ENCODE measurements at regions not wholly inside any gene's neighbourhood (a gene's known extent, or its start where the extent isn't known, plus 50 kb on each side); places are given as distances from the start of the nearest gene placed in this dataset.
"Not testable (repeated sequence)": the region's sequence is repeated elsewhere in the genome, so short reads cannot be mapped to it uniquely, and the experiment has no call there.

- TF ChIP-seq, protein P1, sequence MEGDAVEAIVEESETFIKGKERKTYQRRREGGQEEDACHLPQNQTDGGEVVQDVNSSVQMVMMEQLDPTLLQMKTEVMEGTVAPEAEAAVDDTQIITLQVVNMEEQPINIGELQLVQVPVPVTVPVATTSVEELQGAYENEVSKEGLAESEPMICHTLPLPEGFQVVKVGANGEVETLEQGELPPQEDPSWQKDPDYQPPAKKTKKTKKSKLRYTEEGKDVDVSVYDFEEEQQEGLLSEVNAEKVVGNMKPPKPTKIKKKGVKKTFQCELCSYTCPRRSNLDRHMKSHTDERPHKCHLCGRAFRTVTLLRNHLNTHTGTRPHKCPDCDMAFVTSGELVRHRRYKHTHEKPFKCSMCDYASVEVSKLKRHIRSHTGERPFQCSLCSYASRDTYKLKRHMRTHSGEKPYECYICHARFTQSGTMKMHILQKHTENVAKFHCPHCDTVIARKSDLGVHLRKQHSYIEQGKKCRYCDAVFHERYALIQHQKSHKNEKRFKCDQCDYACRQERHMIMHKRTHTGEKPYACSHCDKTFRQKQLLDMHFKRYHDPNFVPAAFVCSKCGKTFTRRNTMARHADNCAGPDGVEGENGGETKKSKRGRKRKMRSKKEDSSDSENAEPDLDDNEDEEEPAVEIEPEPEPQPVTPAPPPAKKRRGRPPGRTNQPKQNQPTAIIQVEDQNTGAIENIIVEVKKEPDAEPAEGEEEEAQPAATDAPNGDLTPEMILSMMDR (IDR thresholded peaks at IDR 0.05) = not testable (repeated sequence)
- TF ChIP-seq EP300, POLR2AphosphoS5, POLR2A (IDR thresholded peaks at IDR 0.05): not testable (repeated sequence)
Measured at GRCh38 chr2:16970948-16971347, 305.3 kb upstream of the CYRIA start.

All from sigmoid colon (tissue), 4 donors.